Trophoblast cell (in vitro differentiated cells and primary cell): ENCODE measurements at regions not wholly inside any gene's neighbourhood (a gene's known extent, or its start where the extent isn't known, plus 50 kb on each side); places are given as distances from the start of the nearest gene placed in this dataset.

ENCODE experiments used
- DNase-seq, 2 donors: peaks; one replicate each; pipeline ENCODE4 v3.0.0-alpha.2; 2016
- H2AFZ ChIP-seq: 2 replicates; pipeline ENCODE4 v1.6.1; 2013; ENCODE audit warnings: low read length, moderate library complexity, mild to moderate bottlenecking; ENCODE audit not compliant: insufficient read depth, poor library complexity
- H2AK5ac ChIP-seq: 2 replicates; pipeline ENCODE4 v1.6.1; 2013; ENCODE audit warnings: mild to moderate bottlenecking, low read length
- H2BK120ac ChIP-seq: 2 replicates; pipeline ENCODE4 v1.6.1; 2013; ENCODE audit warnings: low read length, mild to moderate bottlenecking, moderate library complexity; ENCODE audit not compliant: insufficient read depth, poor library complexity
- H2BK12ac ChIP-seq: 2 replicates; pipeline ENCODE4 v1.6.1; 2013; ENCODE audit warnings: mild to moderate bottlenecking, low read length, moderate library complexity
- H2BK5ac ChIP-seq: 2 replicates; pipeline ENCODE4 v1.6.1; 2013; ENCODE audit warnings: low read length, low read depth, moderate library complexity, mild to moderate bottlenecking; ENCODE audit not compliant: poor library complexity
- H3K14ac ChIP-seq: 2 replicates; pipeline ENCODE4 v1.6.1; 2013; ENCODE audit warnings: mild to moderate bottlenecking, low read length
- H3K18ac ChIP-seq: 2 replicates; pipeline ENCODE4 v1.6.1; 2013; ENCODE audit warnings: mild to moderate bottlenecking, low read length
- H3K23ac ChIP-seq: 2 replicates; pipeline ENCODE4 v1.6.1; 2013; ENCODE audit warnings: low read length
- H3K27ac ChIP-seq: 2 replicates; pipeline ENCODE4 v1.5.1; 2013; ENCODE audit warnings: low read depth, mild to moderate bottlenecking, inconsistent platforms, low read length, moderate library complexity
- H3K27me3 ChIP-seq: 2 replicates; pipeline ENCODE4 v1.6.1; 2013; ENCODE audit warnings: inconsistent platforms, mild to moderate bottlenecking, low read length, moderate library complexity; ENCODE audit not compliant: insufficient read depth
- H3K36me3 ChIP-seq, 2 experiments: 1 replicate in 1 of 2; 2 replicates in 1 of 2; pipeline ENCODE4 v1.6.1; 2013; ENCODE audit warnings: low read length in 2 of 2, mild to moderate bottlenecking in 2 of 2, moderate library complexity in 1 of 2; ENCODE audit not compliant: insufficient read depth in 2 of 2, control insufficient read depth in 1 of 2
- H3K4ac ChIP-seq: 2 replicates; pipeline ENCODE4 v1.6.1; 2013; ENCODE audit warnings: low read depth, mild to moderate bottlenecking, low read length, moderate library complexity
- H3K4me1 ChIP-seq, 2 experiments: 1 replicate in 1 of 2; 2 replicates in 1 of 2; pipeline ENCODE4 v1.6.1; 2013; ENCODE audit warnings: low read length in 2 of 2, mild to moderate bottlenecking in 2 of 2, moderate library complexity in 1 of 2; ENCODE audit not compliant: insufficient read depth in 2 of 2, control insufficient read depth in 1 of 2
- H3K4me2 ChIP-seq: 2 replicates; pipeline ENCODE4 v1.6.1; 2013; ENCODE audit warnings: inconsistent platforms, mild to moderate bottlenecking, low read length, moderate library complexity
- H3K4me3 ChIP-seq: 2 replicates; pipeline ENCODE4 v1.5.1; 2013; ENCODE audit warnings: mild to moderate bottlenecking, low read depth, low read length, inconsistent platforms
- H3K79me1 ChIP-seq: one replicate; pipeline ENCODE4 v1.6.1; 2013; ENCODE audit warnings: low read length
- H3K79me2 ChIP-seq: 2 replicates; pipeline ENCODE4 v1.6.1; 2013; ENCODE audit warnings: low read length, mild to moderate bottlenecking; ENCODE audit not compliant: control insufficient read depth, insufficient read depth, poor library complexity
- H3K9ac ChIP-seq: 2 replicates; pipeline ENCODE4 v1.6.1; 2013; ENCODE audit warnings: mild to moderate bottlenecking, low read length
- H3K9me3 ChIP-seq: 2 replicates; pipeline ENCODE4 v1.6.1; 2013; ENCODE audit warnings: low read depth, mild to moderate bottlenecking, control low read depth, inconsistent platforms, low read length; ENCODE audit not compliant: insufficient read depth
- H4K12ac ChIP-seq: 2 replicates; pipeline ENCODE4 v1.6.1; 2013; ENCODE audit warnings: low read depth, mild to moderate bottlenecking, low read length, moderate library complexity
- H4K8ac ChIP-seq: 2 replicates; pipeline ENCODE4 v1.6.1; 2013; ENCODE audit warnings: low read depth, mild to moderate bottlenecking, low read length, moderate library complexity
- H4K91ac ChIP-seq: one replicate; pipeline ENCODE4 v1.6.1; 2013; ENCODE audit warnings: low read depth, mild to moderate bottlenecking, low read length, moderate library complexity
- WGBS: extraction: QIAGEN DNeasy Blood & Tissue Kit; methylation state at CpG from one replicate; pipeline ENCODE4 v1.1.7; 2013; ENCODE audit warnings: missing lambda C conversion rate; ENCODE audit not compliant: insufficient read length, insufficient coverage; ENCODE audit errors: extremely low coverage; 5-methylcytosine and 5-hydroxymethylcytosine counted together

DNA sequence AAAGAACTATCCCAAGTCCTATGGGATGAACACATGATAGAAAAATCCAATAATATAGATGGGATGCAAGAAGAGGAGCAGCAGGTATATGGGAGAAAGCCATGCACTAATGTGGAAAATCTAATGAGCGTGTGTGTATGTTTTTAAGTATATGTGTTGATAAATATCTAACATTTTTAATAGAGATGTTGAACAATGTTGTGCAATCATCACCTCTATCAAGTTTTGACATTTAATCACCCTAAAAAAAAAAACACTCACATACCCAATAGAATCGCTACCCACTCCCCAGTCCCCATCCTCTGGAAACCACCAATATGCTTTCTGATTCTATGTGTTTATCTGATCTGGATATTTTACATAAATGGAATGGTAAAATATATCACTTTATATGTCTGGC lies 983.7 kb downstream of the SUCLG1 start:
- no peak for DNase-seq
- Histone ChIP-seq H3K4me1 (no peaks in the 10 kb centered on the region), H2BK120ac (no peak overlapping the region), H4K91ac (no peak overlapping the region), H3K27ac (no peak overlapping the region), H2BK12ac (no peak overlapping the region), H3K23ac (no peak overlapping the region), H4K12ac (no peak overlapping the region), H3K14ac (no peak overlapping the region), H3K4me3 (no peak overlapping the region), H4K8ac (no peak overlapping the region), H2BK5ac (no peak overlapping the region), H3K79me2 (no peaks in the 10 kb centered on the region), H3K9ac (no peak overlapping the region), H3K36me3 (no peaks in the 10 kb centered on the region), H3K4me2 (no peak overlapping the region), H2AK5ac (no peak overlapping the region), H2AFZ (no peak overlapping the region), H3K4ac (no peak overlapping the region), H3K27me3 (no peaks in the 10 kb centered on the region), H3K9me3 (no peaks in the 10 kb centered on the region), H3K79me1 (no peaks in the 10 kb centered on the region), H3K18ac (no peak overlapping the region)
- no CpG with 5 or more reads among the region's 2 CpGs for WGBS

DNA sequence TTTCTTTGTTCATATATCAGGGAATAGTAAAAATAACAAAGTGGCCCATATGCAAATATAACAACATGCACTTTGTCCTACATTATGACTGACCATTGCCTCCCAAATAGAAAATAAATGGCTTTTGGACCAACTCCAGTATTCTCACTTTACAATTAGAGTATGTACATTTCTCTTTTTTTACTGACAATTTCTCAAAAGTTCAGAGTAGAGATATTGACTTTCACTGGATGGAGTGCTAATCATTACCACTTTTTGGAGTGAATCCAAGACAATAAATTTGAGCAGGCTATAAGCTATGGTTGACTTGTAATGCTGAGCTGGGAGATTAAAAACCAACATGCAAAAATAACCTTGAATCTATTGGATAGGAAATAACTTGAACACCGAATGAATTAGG lies 987.4 kb downstream of the SUCLG1 start:
- H3K27me3 ChIP-seq = no peaks in the 10 kb centered on the region
- no peak overlapping the region for H4K12ac ChIP-seq
- H2BK120ac ChIP-seq = no peak overlapping the region
- H3K27ac ChIP-seq = no peak overlapping the region
- no peak overlapping the region for H3K23ac ChIP-seq
- no peak overlapping the region for H3K14ac ChIP-seq
- H3K79me2 ChIP-seq = no peaks in the 10 kb centered on the region
- H3K79me1 ChIP-seq = no peaks in the 10 kb centered on the region
- no peak overlapping the region for H3K4ac ChIP-seq
- H3K4me1 ChIP-seq = no peaks in the 10 kb centered on the region
- H4K91ac ChIP-seq = no peak overlapping the region
- H2BK12ac ChIP-seq = no peak overlapping the region
- no peak overlapping the region for H3K9ac ChIP-seq
- no CpG with 5 or more reads among the region's 1 CpG for WGBS
- H2AFZ ChIP-seq = no peak overlapping the region
- H3K9me3 ChIP-seq = no peaks in the 10 kb centered on the region
- no peak overlapping the region for H4K8ac ChIP-seq
- H3K18ac ChIP-seq = no peak overlapping the region
- no peak overlapping the region for H3K4me2 ChIP-seq
- H3K4me3 ChIP-seq = no peak overlapping the region
- no peak for DNase-seq
- no peak overlapping the region for H2AK5ac ChIP-seq
- no peaks in the 10 kb centered on the region for H3K36me3 ChIP-seq
- no peak overlapping the region for H2BK5ac ChIP-seq

DNA sequence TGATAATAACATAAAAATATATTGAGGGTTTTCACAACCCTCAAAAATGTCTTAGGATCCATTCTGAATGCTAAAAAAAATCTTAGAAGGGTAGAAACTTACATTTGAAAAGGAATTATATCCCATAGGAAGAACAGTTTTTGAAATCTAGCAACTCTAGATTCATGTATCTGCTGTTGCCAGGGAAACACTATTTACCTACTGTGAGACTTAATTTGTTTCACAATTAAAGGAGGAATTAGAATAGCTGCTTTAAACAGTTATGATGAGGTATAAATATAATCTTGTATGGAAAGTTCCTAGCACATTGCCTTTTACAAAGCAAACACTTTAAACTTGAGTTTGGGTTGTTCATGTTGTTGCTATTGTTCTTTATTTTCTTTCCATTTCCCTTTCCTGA lies 988.2 kb downstream of the SUCLG1 start:
- H2AK5ac ChIP-seq = no peak overlapping the region
- no peaks in the 10 kb centered on the region for H3K79me2 ChIP-seq
- H2AFZ ChIP-seq = no peak overlapping the region
- H3K18ac ChIP-seq = no peak overlapping the region
- no peak for DNase-seq
- H2BK5ac ChIP-seq = no peak overlapping the region
- H3K4me1 ChIP-seq = no peaks in the 10 kb centered on the region
- no peak overlapping the region for H3K14ac ChIP-seq
- H3K23ac ChIP-seq = no peak overlapping the region
- H2BK12ac ChIP-seq = no peak overlapping the region
- no peaks in the 10 kb centered on the region for H3K79me1 ChIP-seq
- H3K36me3 ChIP-seq = no peaks in the 10 kb centered on the region
- no peak overlapping the region for H3K9ac ChIP-seq
- H4K91ac ChIP-seq = no peak overlapping the region
- H2BK120ac ChIP-seq = no peak overlapping the region
- H3K27me3 ChIP-seq = no peaks in the 10 kb centered on the region
- H3K27ac ChIP-seq = no peak overlapping the region
- no peak overlapping the region for H3K4ac ChIP-seq
- no peak overlapping the region for H4K8ac ChIP-seq
- no peaks in the 10 kb centered on the region for H3K9me3 ChIP-seq
- no peak overlapping the region for H3K4me3 ChIP-seq
- no peak overlapping the region for H3K4me2 ChIP-seq
- H4K12ac ChIP-seq = no peak overlapping the region

GRCh38 chr2:83464444-83464843 lies 994.6 kb downstream of the SUCLG1 start:
- Histone ChIP-seq H2AK5ac (no peak overlapping the region), H4K12ac (no peak overlapping the region), H3K4ac (no peak overlapping the region), H3K4me2 (no peak overlapping the region), H4K8ac (no peak overlapping the region), H4K91ac (no peak overlapping the region), H3K36me3 (no peaks in the 10 kb centered on the region), H2BK5ac (no peak overlapping the region), H3K23ac (no peak overlapping the region), H3K18ac (no peak overlapping the region), H2BK120ac (no peak overlapping the region), H3K79me1 (no peaks in the 10 kb centered on the region), H3K79me2 (no peaks in the 10 kb centered on the region), H3K27me3 (no peaks in the 10 kb centered on the region), H3K9me3 (no peaks in the 10 kb centered on the region), H3K27ac (no peak overlapping the region), H2BK12ac (no peak overlapping the region), H3K14ac (no peak overlapping the region), H3K4me1 (no peaks in the 10 kb centered on the region), H2AFZ (no peak overlapping the region), H3K9ac (no peak overlapping the region), H3K4me3 (no peak overlapping the region)
- no CpG with 5 or more reads among the region's 1 CpG for WGBS
- DNase-seq = peak in 1 of 2 donors; percentile 28

DNA sequence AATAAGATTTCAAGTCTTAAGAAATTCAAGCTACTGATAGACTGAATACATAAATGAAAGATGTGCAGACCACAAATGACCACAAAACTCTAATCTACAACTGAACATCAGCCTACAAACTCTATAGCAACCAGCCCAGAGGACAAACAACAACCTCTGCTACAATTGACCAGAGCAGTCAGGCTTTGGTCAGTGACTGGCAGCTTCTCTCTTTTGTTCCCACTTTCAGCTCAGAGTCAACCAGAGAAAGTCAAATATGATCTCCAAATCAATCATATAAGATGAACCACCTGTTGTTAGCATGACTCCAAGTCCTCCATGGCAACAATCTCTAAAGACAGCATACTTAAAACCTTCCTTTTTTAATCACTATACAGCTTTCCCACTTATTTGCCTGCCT lies 996.2 kb downstream of the SUCLG1 start:
- Histone ChIP-seq H3K14ac (no peak overlapping the region), H3K9me3 (no peaks in the 10 kb centered on the region), H3K4ac (no peak overlapping the region), H3K79me1 (no peaks in the 10 kb centered on the region), H2AK5ac (no peak overlapping the region), H3K23ac (no peak overlapping the region), H2BK120ac (no peak overlapping the region), H3K4me3 (no peak overlapping the region), H3K9ac (no peak overlapping the region), H4K12ac (no peak overlapping the region), H3K36me3 (no peaks in the 10 kb centered on the region), H3K4me1 (no peaks in the 10 kb centered on the region), H3K79me2 (no peaks in the 10 kb centered on the region), H3K18ac (no peak overlapping the region), H2BK12ac (no peak overlapping the region), H3K27ac (no peak overlapping the region), H3K27me3 (no peaks in the 10 kb centered on the region), H4K91ac (no peak overlapping the region), H2BK5ac (no peak overlapping the region), H3K4me2 (no peak overlapping the region), H2AFZ (no peak overlapping the region), H4K8ac (no peak overlapping the region)
- no peak for DNase-seq
